ENCODE measurements at regions not wholly inside any gene's neighbourhood (a gene's known extent, or its start where the extent isn't known, plus 50 kb on each side); places are given as distances from the start of the nearest gene placed in this dataset.

DNA sequence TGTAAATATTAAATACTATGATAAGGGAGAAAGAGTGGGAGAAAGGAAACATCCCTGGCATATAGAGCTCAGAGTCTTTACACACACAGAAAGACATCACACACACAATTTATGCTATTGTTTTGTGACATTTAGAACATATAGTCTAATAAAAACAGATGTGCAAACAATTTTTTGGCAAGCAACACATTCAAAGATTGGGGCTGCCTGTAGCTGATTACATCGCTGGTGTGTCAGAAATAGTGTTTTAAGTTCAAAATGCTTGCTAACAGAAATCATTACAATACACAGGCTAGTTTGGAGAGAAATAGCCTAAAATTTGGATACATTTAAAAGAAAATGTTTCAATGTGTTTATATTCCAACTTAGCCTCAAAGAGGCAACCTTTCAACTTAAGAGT is 256.7 kb upstream of the NPVF start:
- H3K4me1 ChIP-seq (replicated peaks in 1 of 2): no peaks in the 10 kb centered on the region
- no peak overlapping the region for H3K4me3 ChIP-seq
- WGBS, 10 experiments: 0 to 100% (median 50%) methylated on average over 1 of the region's 1 CpG; no CpG with 5 or more reads in 2 of the 10 experiments
- ATAC-seq (replicated peaks in 6 of 8): no peak
- H3K27ac ChIP-seq: no peak overlapping the region
- in situ Hi-C loops (cut with MboI; ENCODE audit: low pct_unique_long_range_greater_than_20kb in 2 of 9, low sequenced_read_pairs in 9 of 9, unreplicated experiment in 9 of 9): no loop called here

DNA sequence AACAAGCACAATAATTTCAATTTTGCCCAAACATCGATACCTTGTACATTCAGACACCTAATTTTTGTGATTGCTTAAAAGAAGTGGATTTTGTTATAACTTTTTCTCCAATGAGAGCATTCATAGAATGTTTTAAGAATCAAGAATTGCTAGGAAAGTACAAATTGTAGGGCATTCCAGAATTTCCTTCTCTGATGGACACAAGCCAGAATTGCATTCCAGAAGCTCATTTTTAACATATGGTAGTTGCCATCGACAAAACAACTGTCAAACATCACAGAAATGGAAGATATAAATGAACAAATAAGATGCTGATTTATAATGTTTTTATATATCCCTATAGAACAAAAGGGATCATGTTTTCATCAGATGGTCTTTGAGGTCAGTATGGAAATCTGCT is 258.4 kb upstream of the NPVF start:
- Histone ChIP-seq H3K4me3 (no peak overlapping the region), H3K27ac (no peak overlapping the region), H3K4me1 (replicated peaks in 1 of 2) (no peaks in the 10 kb centered on the region)
- in situ Hi-C loops (cut with MboI; ENCODE audit: low pct_unique_long_range_greater_than_20kb in 2 of 9, low sequenced_read_pairs in 9 of 9, unreplicated experiment in 9 of 9): no loop called here
- no peak for ATAC-seq (replicated peaks in 6 of 8)
- 17 to 100% (median 70%) methylated on average over 1 to 2 of the region's 2 CpGs; no CpG with 5 or more reads in 1 of the 10 experiments for WGBS, 10 experiments

DNA sequence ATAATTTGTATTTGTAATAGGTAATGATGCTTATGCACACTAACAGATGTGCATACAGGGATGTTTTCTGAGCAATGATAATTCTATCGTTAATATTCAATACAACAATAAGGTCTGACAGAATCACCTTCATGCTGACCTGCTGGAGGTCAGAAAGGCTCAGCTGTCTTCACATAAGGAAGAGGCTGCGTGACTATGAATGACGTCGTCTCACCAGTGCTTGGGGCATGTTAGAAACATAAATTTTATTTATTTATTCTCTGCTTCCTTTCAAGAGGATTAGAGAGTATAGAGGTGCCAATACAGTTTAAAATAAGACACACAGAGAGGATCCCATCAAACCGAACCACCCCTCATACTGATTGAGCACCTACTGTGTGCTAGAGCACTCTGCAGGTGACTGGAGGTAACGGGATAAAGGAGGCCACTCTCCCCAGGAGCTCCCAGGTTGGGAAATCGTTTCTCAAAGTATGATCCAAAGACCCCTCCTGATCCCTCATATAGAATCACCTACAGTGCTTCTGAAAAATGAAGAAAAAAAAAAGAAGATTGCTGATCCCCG is 265.6 kb upstream of the NPVF start:
- Histone ChIP-seq H3K4me1 (replicated peaks in 1 of 2) (peaks cover 37 to 43% of the 10 kb centered on the region in 2 donors), H3K27ac (peak overlapping the region; percentile 69 to 88), H3K4me3 (no peak overlapping the region)
- in situ Hi-C loops (cut with MboI; ENCODE audit: low pct_unique_long_range_greater_than_20kb in 2 of 9, low sequenced_read_pairs in 9 of 9, unreplicated experiment in 9 of 9): no loop called here
- ATAC-seq (replicated peaks in 6 of 8): peak in 5 of 8 experiments; percentile 40 to 69 (median 54)
- WGBS, 10 experiments: 0 to 70% (median 39%) methylated on average over 1 to 6 of the region's 8 CpGs; no CpG with 5 or more reads in 1 of the 10 experiments

DNA sequence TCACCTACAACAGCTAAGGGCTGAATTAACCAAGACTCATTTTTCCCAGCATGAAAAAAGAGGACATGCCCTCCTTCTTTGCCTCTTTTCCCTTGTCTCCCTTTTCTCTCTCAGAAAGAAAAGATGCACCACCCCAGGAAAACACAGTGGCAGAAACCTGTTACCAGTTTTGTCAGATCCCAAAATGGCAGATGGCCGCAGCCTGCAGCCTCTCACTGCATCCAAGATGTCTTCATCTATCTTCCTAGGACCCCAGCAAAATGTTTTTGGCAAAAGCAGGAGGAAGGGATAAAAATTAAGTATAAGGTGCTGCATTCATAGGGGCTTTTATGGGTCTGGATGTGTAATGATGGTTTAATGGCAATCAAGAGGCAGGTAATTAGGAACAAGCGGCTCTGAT is 266.6 kb upstream of the NPVF start:
- WGBS, 10 experiments: 0 to 100% (median 83%) methylated on average over 1 to 2 of the region's 2 CpGs; no CpG with 5 or more reads in 5 of the 10 experiments
- no peak for ATAC-seq (replicated peaks in 6 of 8)
- Histone ChIP-seq H3K27ac (peak overlapping the region; percentile 69 to 88), H3K4me3 (no peak overlapping the region), H3K4me1 (replicated peaks in 1 of 2) (peaks cover 37 to 43% of the 10 kb centered on the region in 2 donors)
- in situ Hi-C loops (cut with MboI; ENCODE audit: low pct_unique_long_range_greater_than_20kb in 2 of 9, low sequenced_read_pairs in 9 of 9, unreplicated experiment in 9 of 9): no loop called here

DNA sequence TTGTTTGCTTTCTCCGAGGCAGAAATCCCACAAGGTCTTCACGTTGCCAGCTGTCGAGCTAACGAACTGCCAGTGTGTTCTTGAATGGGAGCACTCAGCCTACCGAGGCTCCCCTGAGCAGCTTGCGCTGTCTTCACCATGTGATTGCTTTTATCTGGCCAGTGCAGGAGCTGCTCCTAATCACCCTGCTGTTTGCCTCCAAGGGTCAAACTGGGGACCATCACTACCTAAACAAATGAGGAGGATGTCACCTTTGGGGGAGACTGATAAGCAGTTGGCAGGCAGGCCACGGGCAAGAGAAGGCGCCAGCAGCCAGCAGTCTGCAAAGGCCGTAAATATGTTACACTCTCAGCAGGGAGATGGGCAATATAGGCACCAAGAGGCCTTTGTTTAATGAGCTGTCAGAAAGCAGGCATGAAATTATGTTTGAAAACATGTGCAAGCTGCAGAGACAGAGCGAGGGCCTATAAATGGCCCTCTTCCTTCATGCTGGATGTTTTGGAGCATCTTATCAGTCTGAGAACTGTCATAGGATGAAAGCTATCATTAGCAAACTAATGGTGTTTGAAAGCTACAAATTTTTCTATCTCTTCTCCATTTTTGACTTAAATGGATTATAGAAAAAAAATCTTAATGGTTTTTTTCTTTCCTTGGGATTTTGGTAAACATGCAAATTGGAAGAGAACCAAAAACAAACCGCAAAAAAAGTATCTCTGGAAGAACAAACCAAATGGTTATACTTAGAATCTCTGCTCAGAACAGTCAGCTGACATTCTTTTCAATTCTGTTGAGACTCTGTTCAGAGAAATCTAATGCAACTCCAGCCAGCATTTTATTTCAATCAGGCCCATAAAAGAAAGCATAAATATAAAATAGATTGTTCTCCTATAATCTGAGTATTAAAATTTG is 267.3 kb upstream of the NPVF start:
- 17 to 83% (median 55%) methylated on average over 2 to 7 of the region's 11 CpGs; no CpG with 5 or more reads in 1 of the 10 experiments for WGBS, 10 experiments
- H3K4me3 ChIP-seq: no peak overlapping the region
- peaks cover 37 to 43% of the 10 kb centered on the region in 2 donors for H3K4me1 ChIP-seq (replicated peaks in 1 of 2)
- peak overlapping the region; percentile 69 to 88 for H3K27ac ChIP-seq
- ATAC-seq (replicated peaks in 6 of 8): peak in 5 of 8 experiments; percentile 89 to 91 (median 90)
- in situ Hi-C loops (cut with MboI; ENCODE audit: low pct_unique_long_range_greater_than_20kb in 2 of 9, low sequenced_read_pairs in 9 of 9, unreplicated experiment in 9 of 9): no loop called here

DNA sequence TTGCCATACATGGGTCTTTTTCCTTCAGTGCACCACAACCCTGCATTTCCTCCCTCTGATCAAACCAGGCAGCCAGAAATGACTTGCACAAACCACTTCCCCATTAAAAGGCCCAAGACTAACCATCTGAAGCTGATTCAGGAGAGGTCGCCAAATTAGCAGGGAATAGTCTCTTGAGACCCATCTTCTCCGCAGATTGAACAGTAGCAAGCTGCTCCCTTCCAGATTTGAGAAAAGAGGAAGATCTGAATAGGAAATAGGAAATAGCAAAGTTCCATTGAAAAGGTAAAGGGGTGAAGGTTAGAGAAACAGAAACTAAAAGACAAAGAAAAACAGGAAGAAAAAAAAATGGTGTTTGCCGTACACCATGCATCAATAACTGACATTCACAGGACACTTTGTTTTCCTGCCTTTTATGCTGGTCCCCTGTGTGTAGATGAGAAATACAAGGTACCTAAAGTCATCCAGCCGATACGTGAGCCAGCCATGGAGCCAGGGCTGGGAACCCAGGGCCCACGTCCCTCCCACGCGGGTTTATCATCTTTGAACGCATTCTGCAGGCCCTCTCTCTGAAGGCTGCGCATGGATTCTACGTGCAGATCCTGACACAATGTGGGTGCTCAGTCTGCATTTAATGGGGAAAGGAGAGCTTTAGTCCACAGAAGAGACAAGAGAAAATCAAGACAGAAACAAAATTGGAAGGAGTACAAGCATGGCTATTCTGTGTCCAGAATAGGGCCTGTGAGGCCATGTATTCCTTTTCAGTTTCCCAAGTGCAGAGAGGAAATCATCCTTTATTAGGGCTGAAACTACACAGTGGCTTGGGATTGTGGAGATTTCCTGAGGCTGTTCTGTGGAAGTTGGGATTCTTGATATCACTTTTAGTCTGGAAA is 268.4 kb upstream of the NPVF start:
- Histone ChIP-seq H3K4me3 (no peak overlapping the region), H3K4me1 (replicated peaks in 1 of 2) (peaks cover 37 to 43% of the 10 kb centered on the region in 2 donors), H3K27ac (peak overlapping the region; percentile 35 to 60)
- ATAC-seq (replicated peaks in 6 of 8): peak in 1 of 8 experiments; percentile 20
- in situ Hi-C loops (cut with MboI; ENCODE audit: low pct_unique_long_range_greater_than_20kb in 2 of 9, low sequenced_read_pairs in 9 of 9, unreplicated experiment in 9 of 9): no loop called here
- 37 to 90% (median 73%) methylated on average over 2 to 10 of the region's 11 CpGs; no CpG with 5 or more reads in 1 of the 10 experiments for WGBS, 10 experiments

DNA sequence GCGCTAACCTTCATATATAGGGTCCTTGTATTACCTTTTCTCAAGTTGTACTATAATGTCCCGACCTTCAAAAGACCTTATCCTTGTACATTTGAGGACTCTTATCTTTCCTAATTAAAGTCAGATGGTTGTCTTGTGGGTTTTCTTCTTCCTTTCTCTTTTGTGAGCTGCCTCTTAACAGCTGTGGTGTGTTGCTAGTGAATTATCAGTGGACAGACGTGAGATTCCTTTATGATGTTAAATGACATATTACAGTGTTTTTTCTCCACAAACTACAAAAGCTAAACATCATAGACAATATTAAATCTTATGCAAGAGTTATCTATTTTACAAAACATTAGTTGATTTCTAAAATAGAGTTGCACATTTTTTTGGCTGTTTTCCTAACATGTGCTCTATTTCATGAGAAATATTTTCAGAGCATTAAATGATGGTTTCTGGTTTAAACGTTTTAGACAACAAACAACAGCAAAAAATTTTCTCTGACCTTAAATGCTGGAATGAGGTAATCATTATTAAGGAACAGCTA is 272.2 kb upstream of the NPVF start:
- Histone ChIP-seq H3K4me3 (no peak overlapping the region), H3K4me1 (replicated peaks in 1 of 2) (peaks cover 16 to 17% of the 10 kb centered on the region in 2 donors), H3K27ac (no peak overlapping the region)
- ATAC-seq (replicated peaks in 6 of 8): no peak
- in situ Hi-C loops (cut with MboI; ENCODE audit: low pct_unique_long_range_greater_than_20kb in 2 of 9, low sequenced_read_pairs in 9 of 9, unreplicated experiment in 9 of 9): no loop called here
- 0 to 100% (median 48%) methylated on average over 1 to 4 of the region's 4 CpGs; no CpG with 5 or more reads in 1 of the 10 experiments for WGBS, 10 experiments

DNA sequence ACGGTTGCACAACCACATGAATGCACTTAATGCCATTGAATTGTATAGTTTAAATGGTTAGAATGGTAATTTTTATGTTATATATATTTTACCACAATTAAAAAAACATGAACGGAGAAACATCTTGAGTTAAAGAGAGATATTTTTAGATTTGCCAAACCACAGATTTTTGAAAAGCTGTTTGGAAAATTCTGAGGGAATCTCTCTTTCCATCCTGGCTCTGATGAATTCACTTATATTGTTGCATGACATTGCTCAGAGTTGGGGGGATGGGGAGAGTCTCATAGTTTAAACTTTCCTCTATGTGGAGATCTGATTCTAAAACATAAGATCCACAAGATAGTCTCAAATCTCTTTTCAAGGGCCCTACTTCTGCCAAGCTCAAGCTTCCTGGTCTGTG is 275.0 kb upstream of the NPVF start:
- Histone ChIP-seq H3K27ac (no peak overlapping the region), H3K4me3 (no peak overlapping the region), H3K4me1 (replicated peaks in 1 of 2) (no peaks in the 10 kb centered on the region)
- no peak for ATAC-seq (replicated peaks in 6 of 8)
- in situ Hi-C loops (cut with MboI; ENCODE audit: low pct_unique_long_range_greater_than_20kb in 2 of 9, low sequenced_read_pairs in 9 of 9, unreplicated experiment in 9 of 9): no loop called here
- 0 to 100% (median 51%) methylated on average over 1 to 2 of the region's 2 CpGs; no CpG with 5 or more reads in 2 of the 10 experiments for WGBS, 10 experiments

DNA sequence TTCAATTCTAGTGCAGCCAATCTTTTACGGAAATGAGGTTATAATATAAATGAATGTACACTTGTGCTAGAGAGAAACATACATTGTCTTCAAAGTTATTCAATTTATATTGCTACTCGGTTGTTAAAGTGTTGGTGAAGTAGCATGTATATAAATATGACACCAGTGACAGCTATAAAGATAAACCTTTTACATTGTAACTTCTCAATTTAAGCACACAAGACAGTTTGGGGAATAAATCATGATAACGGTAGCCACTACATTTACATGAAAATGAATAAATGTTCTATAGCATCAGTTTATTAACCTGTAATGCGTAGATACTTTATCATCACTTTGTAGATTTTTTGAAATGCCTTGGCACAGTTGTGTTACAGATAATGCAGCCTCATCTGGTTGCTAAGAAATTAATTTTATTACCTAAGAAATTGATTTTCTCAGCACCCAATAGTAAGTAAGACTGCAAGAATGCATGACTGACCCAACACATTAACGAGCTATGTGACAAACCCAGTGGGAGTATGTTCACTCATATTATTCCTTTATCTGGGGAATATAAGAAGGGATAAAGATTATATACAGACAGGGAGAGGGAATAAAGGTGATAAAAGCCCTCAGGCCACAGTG is 283.9 kb upstream of the NPVF start:
- WGBS, 10 experiments: 29 to 80% (median 60%) methylated on average over 1 to 5 of the region's 5 CpGs
- ATAC-seq (replicated peaks in 6 of 8): peak in 4 of 8 experiments; percentile 35 to 82 (median 52)
- Histone ChIP-seq H3K4me3 (no peak overlapping the region), H3K4me1 (replicated peaks in 1 of 2) (peaks cover 0 to 17% of the 10 kb centered on the region in 2 donors), H3K27ac (peak overlapping the region in 1 of 2 donors; percentile 3)
- in situ Hi-C loops (cut with MboI; ENCODE audit: low pct_unique_long_range_greater_than_20kb in 2 of 9, low sequenced_read_pairs in 9 of 9, unreplicated experiment in 9 of 9): no loop called here

DNA sequence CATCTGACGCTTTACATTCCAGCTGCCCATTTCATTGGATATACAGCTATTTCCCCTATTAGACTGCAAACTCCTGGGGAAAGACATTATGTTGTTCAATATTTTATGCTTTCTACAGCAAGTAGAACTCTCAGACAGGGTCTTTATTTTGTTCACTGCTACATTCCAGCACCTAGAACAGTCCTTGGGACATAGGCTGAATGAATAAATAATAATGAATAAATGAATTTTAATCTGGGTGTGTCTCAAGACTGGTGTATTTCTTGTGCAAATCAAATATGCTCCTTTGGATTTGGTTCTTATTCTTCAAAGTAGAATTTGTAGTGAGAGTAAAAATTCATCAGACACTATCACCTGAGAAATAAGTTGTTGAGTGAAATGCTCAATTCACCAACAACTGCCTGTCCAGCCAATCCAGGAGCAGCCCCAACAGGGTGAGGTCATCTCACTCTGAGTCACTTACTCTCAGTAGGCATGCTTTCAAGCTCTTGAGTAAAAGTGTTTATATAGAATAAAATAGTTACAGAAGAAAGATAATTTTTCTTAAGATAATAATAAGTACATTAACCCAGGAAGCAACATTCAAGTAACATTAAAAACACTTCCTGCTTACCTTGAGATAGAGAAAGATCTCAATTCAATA is 287.5 kb upstream of the NPVF start:
- 0 to 100% (median 87%) methylated on average over 1 of the region's 1 CpG; no CpG with 5 or more reads in 2 of the 10 experiments for WGBS, 10 experiments
- Histone ChIP-seq H3K4me3 (no peak overlapping the region), H3K4me1 (replicated peaks in 1 of 2) (peaks cover 0 to 17% of the 10 kb centered on the region in 2 donors), H3K27ac (no peak overlapping the region)
- peak in 3 of 8 experiments; percentile 93 to 96 (median 94) for ATAC-seq (replicated peaks in 6 of 8)
- in situ Hi-C loops (cut with MboI; ENCODE audit: low pct_unique_long_range_greater_than_20kb in 2 of 9, low sequenced_read_pairs in 9 of 9, unreplicated experiment in 9 of 9): no loop called here

DNA sequence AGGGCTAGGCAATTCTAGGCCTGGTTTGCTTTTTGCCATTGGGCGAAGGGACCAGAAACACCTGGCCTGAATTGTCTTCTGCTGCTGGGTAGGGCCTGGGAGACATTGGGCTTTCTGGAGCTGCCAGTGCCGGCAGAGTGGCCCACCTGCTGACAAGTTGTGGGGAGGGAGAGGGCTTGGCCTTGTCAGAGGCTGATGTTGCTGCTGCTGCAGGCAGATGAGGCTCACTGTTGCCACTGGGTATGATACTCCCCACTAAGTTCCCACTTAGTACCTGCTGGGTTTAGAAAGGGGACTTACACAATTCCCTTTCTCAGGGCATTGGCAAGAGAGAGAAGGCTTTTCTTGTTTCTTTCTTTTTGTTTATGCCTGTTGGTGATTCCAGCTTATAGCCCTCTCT is 289.6 kb upstream of the NPVF start:
- Histone ChIP-seq H3K4me1 (replicated peaks in 1 of 2) (peaks cover 0 to 7% of the 10 kb centered on the region in 2 donors), H3K4me3 (no peak overlapping the region), H3K27ac (no peak overlapping the region)
- no peak for ATAC-seq (replicated peaks in 6 of 8)
- in situ Hi-C loops (cut with MboI; ENCODE audit: low pct_unique_long_range_greater_than_20kb in 2 of 9, low sequenced_read_pairs in 9 of 9, unreplicated experiment in 9 of 9): no loop called here
- WGBS, 10 experiments: 0 to 100% (median 69%) methylated on average over 1 to 2 of the region's 2 CpGs; no CpG with 5 or more reads in 7 of the 10 experiments

DNA sequence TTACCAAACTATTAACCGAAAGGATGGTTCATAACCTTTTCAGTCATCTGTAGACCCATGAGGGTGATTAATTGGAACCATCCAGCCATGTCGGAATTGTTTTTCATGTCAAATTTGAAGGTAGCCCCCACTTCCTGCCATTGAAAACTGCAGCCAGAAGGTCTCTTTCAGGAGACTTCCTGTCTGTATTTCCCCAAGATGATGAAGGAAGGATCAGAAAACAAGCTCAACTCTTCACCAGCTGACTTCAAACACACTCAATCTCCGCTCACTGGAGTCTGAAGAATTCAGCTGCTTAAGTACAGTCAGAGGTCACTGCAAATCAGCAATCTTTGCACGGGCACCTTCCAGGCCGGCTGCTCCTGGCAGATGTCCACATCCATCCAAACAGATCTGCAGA is 291.7 kb upstream of the NPVF start:
- in situ Hi-C loops (cut with MboI; ENCODE audit: low pct_unique_long_range_greater_than_20kb in 2 of 9, low sequenced_read_pairs in 9 of 9, unreplicated experiment in 9 of 9): no loop called here
- 0 to 100% (median 83%) methylated on average over 1 to 5 of the region's 5 CpGs; no CpG with 5 or more reads in 2 of the 10 experiments for WGBS, 10 experiments
- no peak overlapping the region for H3K4me3 ChIP-seq
- no peaks in the 10 kb centered on the region for H3K4me1 ChIP-seq (replicated peaks in 1 of 2)
- no peak overlapping the region for H3K27ac ChIP-seq
- ATAC-seq (replicated peaks in 6 of 8): no peak
